NCI-H2227 treated with DMSO at 0.1 percent for 48 hours (cell line): ENCODE measurements at regions not wholly inside any gene's neighbourhood (a gene's known extent, or its start where the extent isn't known, plus 50 kb on each side); places are given as distances from the start of the nearest gene placed in this dataset.

Source experiments
- DNase-seq: peaks from one replicate; lab custom pipeline; 2025; lab: John Stamatoyannopoulos, UW

DNA sequence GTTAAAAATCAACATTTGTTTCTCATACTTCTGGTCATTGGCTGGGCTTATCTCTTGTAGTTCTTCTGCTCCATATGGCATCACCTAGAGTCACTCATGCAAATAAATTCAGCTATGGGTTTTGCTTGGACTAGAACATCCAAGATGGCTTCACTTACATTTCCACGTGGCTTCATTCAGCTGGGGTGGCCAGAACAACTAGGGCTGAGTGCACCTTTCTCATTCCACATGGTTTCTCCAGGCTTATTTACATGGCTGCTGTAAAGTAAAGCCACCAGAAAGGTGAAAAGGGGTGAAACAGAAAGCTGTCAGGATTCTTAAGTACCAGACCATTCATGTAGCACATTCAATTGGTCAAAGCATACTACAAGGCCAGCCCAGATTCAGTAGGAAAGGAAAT lies 151.1 kb upstream of the BMP2 start:
- DNase-seq = no peak

DNA sequence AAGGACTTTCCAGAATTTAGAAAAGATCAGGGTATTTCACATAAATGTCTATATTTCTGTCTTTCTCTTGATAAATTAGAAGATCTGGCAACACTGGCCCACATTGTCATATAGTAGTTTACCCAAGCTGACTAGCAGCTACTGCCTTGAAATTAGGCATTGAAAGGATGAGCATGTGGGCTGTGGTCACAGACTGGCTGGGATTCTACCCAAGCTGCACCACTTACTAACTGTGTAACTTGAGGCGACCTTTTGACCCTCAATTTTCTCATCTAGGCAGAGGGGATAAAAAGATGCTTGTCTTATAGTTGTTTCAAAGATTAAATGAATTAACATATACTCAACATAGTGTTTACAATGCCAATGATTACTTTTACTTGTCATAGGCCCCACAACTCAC lies 152.7 kb upstream of the BMP2 start:
- no peak for DNase-seq

DNA sequence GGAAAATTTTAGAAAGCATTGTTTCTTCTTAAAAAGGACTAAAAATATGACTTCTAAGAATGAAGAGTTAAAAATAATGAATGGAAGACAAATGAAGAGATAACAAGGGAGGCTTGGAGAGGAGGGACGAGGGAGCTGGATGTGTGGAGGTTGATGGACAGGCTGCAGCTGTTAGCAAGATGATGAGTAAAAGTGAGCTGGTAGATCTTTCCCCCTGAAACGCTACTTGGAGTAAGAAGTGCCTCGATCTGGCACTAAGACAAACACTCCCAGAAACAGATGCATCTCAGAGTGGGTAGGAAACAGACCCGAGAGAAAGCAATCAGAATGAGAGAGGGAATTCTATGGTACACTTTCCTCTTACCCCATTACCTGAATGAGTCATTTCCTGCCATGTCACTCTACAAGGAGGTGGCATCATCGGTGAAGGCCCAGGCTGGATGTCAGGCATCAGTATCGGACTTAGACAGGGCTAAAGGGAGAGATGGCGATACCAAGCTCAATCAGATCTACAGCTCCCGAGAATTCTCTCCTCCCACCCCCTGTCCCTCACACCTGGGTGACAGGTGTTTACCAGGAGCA lies 154.1 kb upstream of the BMP2 start:
- DNase-seq = no peak

DNA sequence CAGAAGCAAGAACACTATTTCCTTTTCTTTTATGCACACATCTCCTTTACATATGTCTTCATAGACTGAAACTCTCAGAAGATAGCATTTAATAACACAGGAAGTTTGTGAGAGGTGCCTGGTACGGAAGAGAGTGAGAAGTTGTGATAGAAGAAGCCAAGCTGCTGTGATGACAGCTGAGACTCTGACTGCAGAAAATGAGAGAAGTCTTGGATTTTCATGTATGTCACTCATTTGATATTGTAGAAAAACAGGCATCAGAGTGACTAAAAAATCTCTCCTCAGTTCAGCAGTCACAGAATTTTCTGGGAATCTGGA lies 154.9 kb upstream of the BMP2 start:
- no peak for DNase-seq

DNA sequence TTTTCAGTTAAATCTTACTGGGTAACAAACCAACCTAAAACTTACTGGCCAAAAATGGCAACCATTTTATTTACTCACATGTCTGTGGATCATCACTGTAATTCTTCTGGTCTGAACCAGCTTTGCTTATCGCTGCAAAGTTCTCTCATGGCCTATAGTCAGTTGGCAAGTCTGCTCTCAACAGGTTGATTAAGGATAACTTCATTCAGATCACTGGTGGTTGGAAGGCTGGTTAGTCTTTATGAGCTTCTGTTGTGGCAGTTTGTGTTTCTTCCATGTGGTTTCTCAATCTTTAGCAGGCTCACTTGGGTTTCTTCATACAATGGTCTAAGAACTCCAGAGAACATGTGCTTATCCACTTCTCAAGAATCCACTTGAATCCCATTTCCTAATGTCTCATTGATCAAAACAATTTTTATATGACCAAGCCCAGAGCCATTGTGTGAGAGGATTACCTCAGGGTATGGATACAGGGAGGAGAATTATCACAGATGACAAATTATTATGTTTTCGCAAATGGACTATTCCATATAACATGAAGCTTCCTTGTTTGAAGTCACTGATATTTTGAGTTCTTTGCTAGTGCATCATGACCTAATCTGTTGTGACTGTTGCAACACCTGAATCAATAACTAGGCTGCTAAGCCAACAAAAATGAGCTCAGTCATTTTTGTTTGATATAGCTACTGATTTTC lies 155.4 kb upstream of the BMP2 start:
- DNase-seq = no peak

DNA sequence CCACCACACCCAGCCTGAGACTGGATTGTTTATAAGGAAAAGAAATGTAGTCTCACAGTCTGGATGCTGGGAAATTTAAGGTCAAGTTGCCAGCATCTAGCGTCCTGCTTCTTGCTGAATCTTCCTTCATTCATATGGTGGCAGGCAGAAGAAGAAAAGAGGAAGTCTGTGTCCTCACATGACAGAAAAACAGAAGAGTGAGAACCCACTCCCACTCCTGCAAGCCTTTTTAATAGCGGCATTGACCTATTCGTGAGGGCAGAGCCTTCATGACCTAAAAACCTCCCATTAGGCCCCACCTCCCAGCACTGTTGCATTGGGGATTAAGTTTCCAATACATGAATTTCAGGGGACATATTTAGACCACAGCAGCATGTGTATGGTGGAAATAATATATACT lies 160.8 kb upstream of the BMP2 start:
- DNase-seq = no peak

DNA sequence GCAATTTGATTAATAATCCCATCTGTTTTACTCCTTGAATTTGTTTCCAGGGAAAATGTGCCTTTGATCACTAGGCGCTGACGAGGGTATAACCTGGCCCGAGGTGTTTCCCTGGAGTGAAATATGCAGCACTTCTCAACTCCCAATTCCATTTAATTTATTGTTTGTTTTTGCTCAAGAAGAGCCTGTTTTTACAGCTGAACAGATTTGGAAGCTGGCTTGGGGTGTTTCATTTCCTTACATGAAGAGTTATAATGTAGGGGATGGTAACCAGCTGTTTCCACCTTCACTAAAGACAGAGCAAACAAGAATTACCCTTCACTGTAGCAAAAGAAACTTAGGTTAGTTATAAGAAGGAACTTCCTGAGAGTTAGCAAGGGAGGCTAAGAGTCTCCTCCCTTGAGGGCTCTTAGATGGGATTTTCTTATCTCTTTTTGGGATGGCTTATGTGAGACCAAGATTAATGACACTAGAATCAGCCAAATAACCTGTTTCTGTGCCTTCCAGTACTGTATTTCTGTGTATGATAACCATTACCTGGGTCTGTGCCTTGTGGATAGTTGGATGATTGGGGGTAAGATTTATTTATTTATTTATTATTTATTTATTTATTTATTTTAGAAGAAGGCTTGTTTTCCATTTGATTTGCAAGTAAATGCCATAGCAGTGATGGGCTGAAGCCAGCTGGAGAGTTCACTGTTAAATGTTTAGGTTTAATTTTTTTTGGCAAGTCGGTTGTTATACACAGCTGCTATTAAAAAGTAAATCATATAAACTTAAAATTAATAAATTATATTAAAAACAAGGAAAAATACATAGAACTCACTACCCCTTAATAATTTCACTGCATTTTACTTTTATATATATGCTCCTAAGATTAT lies 162.2 kb upstream of the BMP2 start:
- DNase-seq = no peak

DNA sequence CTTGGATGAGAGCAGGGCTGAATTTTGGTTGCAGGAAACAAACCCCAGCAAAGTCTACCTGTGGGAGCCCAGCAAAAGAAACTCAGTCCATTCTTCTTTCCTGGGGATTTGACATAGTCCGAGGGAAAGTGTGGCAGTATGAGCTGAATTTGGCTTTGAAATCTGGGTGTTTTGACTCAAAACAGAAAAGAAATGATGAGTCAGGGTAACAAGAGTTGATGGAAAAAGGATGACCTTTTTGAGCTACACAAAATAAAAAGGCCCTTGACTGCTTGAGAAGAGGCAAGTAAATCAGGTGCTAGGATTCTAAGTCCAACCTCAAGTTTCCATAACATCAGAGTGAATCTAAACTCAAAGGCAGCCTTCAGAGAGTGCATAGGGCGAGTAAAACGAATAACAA lies 163.3 kb upstream of the BMP2 start:
- DNase-seq = no peak

DNA sequence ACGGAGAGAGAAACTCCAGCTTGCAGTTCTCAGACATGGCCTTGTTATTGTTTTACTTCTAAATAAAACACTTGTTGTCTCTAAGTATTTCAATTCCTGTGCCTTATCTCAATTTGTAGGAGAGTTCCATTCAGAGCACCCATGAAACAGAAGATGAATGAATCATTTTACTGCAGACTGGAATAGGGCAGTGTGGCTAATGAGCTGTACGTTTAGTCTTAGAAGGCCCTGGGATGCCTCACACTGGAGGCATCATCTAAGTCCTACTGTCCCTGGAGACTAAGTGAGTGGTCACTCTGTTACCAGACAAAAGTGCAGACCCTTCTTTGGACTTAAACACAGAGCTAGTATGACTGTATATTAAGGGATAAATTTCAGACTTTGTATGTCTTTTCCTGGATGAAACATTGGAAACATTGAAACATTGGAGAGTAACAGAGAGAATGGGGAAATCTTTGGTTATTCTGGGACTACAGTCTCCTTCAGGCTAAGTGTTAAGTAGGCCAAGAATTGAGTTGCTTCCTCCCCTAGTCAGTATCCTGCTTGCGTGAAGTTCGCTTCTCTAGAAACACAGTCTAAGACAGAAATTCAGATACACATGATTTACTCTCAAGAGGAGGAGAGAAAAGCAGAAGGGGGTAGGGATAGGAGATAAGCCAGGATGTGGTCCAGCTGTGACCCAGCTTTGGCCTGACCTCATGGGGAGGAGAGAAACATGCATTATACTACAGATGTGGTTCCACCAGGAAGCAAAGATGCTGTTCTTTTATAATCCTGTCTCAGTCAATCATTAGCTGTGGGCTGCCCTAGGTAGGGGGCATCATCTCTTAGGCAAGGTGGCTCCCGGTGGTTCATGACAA lies 167.4 kb upstream of the BMP2 start:
- DNase-seq = no peak

DNA sequence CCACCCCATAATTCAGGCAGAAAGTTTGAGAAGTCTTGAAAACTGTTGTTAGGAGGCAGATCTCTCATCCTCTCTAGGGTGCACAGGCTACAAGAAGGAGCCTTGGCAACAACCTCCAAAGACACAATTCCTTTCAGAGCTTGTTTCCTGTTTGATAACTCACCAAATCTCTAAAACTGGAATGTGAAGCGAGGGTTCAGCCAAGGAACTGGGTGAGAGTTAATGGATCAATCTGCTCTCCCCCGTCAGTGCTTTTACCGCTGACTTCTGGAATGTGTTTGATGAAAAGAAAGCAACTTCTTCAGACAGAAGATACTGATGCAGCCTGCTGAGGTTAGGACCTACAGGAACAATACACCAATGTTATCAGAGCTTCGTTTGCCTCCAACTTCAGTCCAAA lies 171.8 kb upstream of the BMP2 start:
- DNase-seq = no peak

DNA sequence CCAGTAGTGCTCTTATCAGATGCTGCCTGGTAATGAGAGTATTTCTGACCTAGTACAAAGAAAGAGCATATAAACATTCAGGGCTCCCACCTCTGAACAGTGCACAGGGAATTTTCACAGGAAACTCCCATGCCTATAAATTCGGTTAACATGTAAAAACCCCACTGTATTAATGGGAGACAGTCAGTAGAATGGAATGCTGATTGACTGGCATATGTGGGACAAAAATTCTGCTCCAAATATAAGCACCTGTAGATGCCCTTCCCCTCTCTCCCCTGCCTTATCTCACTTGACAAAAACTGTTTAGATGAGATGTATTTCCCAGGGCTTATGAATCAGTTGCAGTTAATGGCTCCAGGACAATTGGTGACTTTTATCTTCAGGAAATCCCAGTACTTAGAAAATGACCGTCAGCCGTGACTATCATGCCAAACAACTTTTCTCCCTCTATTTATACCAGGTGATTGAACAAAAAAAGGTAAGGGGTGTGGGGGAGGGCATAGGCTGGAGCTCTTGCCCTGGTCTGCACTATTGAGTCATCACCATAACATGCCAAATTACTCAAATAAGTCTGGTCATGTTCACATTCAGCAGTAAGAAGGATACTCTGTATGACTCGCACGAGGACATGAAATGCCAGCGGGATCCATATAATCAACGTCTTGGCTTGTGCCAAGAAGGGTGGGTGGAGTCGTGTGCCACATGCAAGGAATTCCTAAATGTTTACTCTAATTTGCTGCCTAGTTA lies 176.4 kb upstream of the BMP2 start:
- DNase-seq = no peak

DNA sequence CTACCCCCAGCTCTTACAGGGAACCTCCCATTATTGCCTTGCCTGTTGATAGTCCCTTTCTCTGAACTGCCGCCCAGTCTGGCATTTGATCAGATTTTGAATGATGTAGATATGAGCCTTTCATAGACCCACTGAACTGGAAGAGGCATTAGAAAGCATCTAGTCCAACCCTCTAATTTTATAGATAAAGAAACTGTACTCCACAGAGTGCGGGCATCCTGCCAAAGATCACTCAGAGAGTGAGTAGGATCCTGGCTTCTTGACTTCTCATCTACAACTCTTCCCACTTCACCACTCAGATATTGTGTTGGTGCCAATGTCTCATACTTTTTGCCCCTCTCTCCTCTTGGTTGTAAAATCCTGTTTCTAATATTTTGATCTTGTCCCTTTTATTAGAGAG lies 179.2 kb upstream of the BMP2 start:
- DNase-seq = peak; percentile 76

DNA sequence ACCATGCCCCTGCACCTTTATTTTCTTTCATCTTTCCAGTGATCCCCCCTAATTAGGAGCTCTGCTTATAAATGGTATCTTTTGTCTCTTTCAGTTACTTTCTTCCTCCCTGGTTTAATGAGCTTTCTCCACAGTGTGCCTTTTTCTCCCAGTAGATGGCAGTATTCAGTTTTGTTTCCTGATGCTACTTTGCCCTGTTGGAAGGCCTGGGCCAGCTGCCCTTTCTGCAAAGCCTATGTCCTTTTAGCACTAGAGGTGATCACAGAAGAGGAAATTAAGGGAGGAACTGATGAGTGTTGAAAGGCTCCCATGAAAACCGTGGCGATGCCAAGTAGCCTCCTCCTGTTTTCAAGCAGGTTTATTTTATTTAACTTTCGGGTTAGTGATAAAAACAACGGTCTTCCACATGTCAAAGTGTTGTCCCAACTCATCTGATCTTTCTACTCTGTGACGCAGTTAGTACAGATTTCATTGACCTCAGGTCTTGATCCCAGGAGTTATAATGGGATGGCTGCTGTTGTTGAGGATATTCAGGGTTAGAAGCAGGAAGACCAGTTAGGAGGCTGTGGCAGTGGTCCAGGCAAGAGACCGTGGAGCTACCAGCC lies 184.2 kb upstream of the BMP2 start:
- DNase-seq = no peak

DNA sequence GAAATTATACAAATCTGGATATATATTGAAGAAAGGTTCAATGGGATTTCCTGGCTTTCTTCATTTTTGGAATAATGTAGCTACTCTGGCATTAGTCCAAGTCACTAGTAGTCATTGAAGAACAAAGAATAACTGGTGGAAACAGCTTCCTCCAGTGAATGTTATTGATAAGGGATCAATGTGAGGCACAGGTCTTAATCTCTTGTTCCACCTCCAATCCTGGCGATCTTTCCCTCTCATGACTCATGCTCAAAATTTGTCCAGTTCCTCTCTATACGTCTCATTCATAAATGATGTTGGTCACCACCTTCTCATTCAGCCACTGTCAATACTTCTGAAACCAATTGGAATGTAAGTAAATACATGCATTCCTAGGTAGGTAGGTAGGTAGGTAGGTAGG lies 185.0 kb upstream of the BMP2 start:
- no peak for DNase-seq

DNA sequence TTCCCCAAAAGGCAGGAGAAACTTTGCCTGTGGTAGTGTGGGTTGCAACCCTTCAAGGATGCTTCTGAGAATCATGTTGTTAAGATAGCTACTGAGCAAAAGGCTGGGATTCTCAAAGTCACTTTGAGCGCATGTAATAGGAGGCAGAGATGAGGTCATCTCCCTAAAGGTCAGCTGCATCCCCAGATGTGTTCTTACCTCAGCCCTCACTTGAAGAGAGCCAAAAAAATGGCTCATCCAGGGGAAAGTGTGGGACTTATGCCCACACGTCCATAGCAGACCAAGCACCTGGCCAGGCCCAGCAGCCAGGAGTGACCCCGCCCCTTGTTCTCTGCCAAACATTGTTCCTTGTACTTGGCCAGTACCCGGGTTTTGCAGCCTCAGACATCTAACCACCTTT lies 187.0 kb upstream of the BMP2 start:
- DNase-seq = no peak

DNA sequence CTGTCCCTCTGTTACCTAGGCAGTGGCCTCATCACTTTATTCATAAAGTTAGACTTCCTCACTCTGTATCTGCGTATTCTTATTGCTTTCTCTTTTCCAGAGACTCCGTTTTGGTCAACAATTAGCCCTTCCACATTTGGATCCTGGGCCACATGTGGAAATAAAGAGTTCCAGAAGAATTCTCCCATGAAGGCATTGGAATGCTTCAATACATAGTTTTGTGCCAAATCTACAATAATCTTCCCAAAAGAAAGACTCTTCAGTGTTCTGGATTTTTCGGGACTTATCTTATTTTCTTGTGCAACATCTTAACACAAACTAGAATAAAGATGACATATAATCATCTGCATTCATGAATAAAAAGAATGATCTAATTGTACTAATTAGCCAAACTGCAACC lies 187.7 kb upstream of the BMP2 start:
- no peak for DNase-seq

DNA sequence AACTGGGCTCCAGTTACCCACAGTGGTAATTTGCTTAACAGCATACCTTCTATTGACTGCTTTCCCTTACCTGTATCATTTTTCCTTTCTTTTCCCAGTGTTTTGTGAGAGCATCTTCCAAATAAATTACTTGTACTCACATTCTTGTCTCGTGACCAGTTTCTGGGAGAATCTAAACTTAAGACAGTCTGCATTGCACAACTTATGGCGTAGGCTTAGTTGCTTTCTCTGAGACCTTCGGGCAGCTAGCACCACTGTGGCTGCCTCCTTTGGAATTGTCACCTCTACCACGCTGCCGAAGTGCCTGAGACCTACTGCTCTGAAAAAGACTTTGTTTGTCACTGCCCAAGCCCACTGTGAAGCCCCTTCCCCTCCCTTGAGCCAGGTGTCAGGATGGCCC lies 188.1 kb upstream of the BMP2 start:
- DNase-seq = no peak

DNA sequence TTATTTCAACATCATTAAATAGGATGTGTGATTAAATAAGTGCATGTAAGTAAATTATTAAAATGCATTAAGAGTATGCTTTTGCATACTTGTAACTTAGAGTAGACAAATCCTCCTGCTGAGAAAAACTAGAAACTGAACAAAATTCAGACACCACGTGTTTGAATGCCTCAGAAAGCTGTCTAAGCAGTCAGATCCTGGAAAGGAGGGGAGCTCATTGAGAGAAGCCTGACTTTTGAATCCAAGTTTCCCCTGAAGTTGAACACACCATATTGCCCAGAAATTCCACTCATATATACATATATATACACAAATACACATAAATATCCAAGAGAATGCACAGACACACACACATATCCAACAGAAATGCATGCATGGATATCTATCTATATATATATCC lies 190.0 kb upstream of the BMP2 start:
- DNase-seq = no peak

DNA sequence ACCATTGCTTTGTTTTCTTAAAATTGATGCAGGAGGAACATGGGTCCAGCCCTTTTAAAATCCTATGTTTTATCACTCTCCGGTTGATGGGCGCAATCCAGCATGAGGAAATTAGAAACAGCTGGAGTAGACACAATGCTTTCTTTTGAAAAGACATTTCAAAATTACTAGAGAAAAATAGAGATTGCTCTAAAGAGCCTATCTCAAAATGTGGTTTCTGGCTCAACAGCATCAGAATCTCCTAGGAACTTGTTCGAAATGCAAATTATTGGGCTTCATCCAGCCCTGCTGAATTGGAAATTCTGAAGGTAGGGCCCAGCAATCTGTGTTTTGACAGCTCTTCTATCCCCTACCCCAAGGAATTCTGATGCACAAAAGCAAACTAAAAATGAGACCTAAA lies 190.8 kb upstream of the BMP2 start:
- DNase-seq = no peak

DNA sequence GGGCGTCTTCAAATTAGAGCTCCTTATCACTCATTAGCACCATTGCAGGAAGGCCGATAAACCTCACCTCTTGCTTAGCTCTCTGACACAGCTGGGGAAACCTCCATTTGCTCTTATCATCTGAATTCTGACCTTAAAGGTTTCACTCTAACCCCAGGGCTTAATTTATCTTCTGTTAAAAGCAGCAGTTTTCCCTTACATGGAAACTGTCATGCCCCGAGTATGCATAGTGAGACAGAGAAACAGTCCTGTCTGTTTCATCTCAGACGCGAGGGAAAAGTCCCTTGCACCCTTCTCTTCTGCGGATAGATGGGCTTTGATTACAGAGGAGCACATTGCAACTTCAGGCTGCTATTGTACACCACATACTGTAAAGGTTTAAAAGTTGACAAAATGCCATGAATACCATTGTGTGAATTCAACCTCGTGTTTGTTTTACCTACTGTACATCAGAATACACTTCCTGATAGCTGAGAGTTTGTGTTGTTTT lies 191.5 kb upstream of the BMP2 start:
- no peak for DNase-seq

DNA sequence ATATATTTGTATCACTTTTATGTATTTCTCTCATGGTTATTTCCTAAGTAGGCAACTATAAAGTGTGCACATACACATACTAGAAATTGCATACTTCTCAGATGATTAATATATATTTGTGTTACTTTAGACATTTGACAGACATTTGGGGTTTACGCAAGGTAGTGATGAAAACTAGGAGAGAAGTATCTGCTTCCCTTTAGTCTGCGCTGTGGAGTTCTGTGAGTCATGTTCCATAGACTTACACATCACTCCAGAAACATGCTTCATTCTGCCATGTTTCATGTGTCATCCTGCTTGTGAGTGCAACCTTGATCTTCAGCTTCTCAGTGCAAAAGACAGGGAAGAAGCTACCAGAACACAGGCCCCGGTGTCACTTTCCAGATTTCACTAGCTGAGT lies 200.7 kb upstream of the BMP2 start:
- no peak for DNase-seq
